GM18858 (cell line): ENCODE measurements at regions not wholly inside any gene's neighbourhood (a gene's known extent, or its start where the extent isn't known, plus 50 kb on each side); places are given as distances from the start of the nearest gene placed in this dataset.
"Not testable (repeated sequence)": the region's sequence is repeated elsewhere in the genome, so short reads cannot be mapped to it uniquely, and the experiment has no call there.

Source experiments
- ATAC-seq: cut with Tn5 transposase; IDR thresholded peaks from one replicate; pipeline ENCODE4 v1.9.1; 2021; ENCODE audit not compliant: unreplicated experiment

DNA sequence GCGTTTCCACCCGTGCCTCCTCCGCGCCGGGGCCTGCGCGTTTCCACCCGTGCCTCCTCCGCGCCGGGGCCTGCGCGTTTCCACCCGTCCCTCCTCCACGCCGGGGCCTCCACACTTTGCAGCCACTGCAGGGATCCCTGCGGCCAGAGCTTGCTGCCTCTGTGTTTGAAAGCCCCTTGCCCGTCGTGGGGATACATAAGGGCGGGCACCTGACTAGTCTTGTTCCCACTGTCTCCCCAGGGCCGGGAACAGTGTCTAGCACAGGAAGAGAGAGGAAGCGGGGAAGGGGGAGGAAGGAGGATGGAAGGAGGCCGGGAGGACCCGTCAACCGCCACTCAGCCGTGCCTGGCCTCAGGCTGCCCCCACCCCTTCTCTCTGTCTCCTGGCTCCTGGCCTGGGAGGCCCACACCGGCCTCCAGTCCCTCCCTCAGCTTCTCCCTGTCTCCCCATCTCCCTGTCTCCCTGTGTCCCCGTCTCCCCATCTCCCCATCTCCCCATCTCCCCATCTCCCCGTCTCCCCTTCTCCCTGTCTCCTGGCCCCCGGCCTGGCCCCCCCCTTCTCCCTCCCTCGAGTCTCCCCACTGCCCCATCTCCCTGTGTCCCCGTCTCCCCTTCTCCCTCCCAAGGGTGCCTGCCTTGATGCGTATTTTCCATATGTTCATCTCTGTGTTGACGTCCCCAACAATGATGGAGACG is 155.6 kb upstream of the ZNF469 start:
- ATAC-seq = not testable (repeated sequence)

DNA sequence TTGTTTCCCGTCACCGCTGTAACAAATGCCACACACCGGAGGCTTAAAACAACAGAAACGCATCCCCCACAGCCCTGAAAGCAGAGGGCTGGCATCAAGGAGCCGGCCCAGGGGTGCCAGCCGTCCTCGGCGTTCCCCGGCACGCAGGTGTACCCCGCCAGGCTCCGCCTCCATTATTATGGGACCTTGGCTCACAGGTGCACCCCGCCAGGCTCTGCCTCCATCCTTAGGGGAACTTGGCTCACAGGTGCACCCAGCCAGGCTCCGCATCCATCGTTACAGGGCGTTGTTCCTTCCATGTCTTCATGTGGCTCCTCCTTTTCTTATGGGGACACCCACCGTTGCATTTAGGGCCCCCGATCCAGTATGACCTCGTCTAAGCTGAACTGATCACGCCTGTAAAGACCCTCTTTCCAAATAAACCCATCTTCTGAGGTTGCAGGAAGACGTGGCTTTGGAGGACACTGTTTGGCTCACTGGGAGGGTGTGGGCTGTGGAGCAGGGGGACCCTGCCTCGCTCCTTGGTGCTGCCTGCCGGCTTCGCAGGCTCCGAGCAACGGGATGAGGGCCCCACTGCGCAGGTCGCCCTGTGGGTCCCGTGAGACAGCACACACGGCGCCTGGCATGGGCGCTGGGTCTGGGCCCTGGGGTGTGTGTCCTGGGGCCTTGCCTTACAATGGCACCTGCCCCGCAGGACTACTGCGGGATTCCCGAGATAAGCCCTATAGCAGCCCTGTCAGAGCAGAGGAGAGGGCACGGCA is 154.9 kb upstream of the ZNF469 start:
- ATAC-seq = not testable (repeated sequence)

- not testable (repeated sequence) for ATAC-seq
Measured at GRCh38 chr16:88228751-88229150, 154.0 kb upstream of the ZNF469 start.

DNA sequence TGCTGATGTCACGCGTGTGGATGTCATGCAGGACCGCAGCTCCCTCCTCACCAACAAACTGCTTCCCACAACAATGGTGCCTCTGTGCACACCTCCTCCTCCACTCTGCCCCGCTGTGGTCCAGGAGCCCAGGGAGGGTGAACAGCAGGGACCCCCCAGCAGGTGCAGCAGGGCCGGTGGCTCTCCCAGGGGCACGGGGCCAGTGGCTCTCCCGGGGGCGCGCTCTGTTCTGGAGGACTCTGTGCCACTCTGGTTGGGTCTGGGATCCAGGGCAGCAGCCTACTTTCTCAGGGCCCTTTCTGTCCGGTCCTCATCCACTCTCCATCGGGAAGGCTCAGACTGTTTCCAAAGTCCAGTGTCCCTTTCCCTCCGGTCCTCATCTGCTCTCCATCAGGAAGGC is 153.0 kb upstream of the ZNF469 start:
- ATAC-seq = not testable (repeated sequence)

DNA sequence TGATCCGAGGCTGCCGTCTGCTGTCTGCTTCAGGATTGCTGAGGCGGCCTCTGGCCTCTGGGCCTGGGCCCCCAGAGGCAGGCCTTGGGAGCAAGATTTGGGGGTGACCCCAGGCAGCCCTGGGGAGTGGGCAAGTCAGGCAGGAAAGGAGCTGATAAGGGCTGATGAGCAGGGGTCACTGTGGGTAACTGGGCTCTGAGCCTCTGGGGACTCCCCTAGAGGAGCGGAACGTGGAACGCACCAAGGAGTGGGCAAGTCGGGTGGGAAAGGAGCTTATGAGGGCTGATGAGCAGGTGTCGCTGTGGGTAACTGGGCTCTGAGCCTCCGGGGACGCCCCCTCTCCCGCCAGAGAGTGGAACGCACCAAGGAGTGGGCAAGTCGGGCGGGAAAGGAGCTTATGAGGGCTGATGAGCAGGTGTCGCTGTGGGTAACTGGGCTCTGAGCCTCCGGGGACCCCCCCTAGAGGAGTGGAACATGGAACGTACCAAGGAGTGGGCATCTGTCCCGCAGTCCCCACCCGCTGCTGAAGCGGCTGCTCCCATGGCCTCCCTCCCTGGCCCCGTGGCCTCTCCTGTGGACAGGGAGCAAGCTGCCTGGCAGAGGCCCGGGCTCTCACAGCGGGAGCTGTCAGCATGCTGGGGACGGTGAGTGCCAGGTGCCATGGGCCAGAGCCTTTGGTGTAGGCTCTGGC is 152.3 kb upstream of the ZNF469 start:
- not testable (repeated sequence) for ATAC-seq

- not testable (repeated sequence) for ATAC-seq
Measured at GRCh38 chr16:88230967-88231615, 151.7 kb upstream of the ZNF469 start.

DNA sequence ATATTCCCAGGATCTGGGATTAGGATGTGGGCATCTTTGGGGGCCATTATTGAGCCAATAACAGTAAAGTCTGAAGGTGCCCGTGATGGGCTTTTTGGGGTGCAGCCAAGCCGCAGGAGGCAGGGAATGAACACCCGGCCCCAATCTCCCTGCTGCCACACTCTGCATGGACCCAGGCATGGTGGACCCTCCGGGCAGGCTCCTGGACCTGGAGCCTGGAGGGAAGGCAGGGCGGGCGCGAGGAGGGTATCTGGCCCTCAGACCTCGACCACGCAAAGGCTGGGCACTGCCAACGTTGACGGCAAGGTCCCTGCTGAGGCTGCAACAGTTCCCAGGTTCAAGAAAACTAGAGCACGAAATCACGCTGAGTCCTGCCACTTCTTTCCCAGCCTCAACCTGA is 150.9 kb upstream of the ZNF469 start:
- ATAC-seq = not testable (repeated sequence)

- ATAC-seq = not testable (repeated sequence)
Measured at GRCh38 chr16:88232401-88233258, 150.1 kb upstream of the ZNF469 start.

DNA sequence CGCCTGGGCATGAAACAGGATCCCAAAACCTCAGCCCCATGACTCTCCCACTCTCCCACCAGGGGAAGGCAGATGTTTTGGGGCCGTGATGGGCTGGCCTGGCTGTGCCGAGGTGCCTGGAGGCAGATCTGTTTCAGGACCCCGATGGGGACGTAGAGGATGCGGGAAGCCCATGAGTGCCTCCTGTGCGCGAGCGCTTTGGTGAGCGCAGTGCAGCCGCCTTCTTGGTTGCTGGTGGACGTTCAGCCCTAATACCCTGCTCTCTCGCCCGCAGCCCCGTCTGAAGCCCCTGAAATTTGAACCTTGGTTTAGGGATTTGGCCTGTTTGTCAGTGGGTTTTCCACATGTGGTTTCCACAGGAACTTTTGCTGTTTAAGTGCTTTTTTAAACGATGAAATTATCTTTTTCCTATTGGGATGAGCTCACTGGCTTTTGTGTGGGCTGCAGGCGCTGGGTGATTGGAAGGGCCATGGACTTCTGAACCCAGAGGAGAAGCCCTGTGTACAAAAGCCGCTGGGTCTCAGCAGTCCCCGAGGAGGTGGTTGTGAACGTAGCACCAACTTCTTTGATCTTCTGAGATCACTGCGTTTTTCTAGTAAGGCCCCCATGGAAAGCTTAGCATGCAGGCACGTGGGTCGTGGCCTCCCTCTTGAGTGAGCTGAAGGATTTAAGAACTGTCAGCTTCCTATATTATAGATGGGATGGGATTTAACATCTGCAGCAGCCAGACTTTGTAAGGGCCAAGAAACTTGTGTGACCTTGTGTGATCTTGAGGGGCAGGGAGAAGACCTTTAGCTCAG is 148.9 kb upstream of the ZNF469 start:
- not testable (repeated sequence) for ATAC-seq

GRCh38 chr16:88234421-88235271 is 148.1 kb upstream of the ZNF469 start:
- ATAC-seq = not testable (repeated sequence)

GRCh38 chr16:88235691-88236090 is 147.1 kb upstream of the ZNF469 start:
- ATAC-seq = not testable (repeated sequence)

DNA sequence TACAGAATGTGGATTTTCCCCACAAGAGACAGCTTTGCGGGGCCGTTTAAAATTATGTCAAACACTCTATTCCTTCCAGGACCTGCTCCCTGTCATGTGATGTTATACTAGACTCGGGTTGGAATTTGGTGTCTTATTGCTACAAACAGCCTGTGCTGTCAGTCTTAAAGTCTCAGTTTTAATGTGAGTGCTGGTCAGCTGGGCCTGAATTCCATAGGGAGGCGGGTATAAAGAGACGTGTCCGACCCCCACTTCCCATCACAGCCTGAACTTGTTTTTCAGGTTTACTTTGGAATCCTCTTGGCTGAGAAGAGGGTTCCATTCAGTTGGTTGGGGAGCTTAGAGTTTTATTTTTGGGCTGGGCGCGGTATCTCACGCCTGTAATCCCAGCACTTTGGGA is 146.5 kb upstream of the ZNF469 start:
- not testable (repeated sequence) for ATAC-seq

- ATAC-seq = not testable (repeated sequence)
Measured at GRCh38 chr16:88237314-88237713, 145.4 kb upstream of the ZNF469 start.

DNA sequence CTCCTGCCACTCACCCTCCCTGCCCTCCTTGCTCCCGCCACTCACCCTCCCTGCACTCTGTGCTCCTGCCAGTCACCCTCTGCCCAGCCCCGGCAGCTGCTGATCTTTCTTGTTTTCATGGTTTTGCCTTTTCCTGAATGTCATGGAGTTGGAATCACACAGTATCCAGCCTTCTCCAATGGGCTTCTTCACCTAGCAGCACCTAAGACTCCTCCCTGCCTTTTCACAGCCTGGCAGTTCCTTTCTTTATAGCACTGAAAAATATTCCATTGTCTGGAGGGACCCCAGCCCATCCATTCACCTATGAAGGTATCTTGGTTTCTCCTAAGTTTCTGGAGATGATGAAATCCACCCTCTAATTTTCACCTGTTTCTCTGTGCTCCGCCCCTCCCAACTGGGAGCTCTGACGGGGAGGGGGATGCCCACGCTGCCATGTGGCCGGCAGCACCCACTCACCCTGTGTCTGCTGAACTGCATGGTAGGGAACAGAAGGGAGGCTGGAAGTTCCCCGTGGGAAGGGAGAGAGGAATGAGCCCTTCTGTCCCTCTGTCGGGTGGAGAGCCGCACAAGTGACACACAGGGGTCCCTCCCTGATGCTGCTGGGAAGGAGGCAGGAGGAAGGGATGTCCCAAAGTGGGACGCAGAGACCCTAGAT is 144.9 kb upstream of the ZNF469 start:
- ATAC-seq = not testable (repeated sequence)

- ATAC-seq = not testable (repeated sequence)
Measured at GRCh38 chr16:88238732-88239274, 144.0 kb upstream of the ZNF469 start.

DNA sequence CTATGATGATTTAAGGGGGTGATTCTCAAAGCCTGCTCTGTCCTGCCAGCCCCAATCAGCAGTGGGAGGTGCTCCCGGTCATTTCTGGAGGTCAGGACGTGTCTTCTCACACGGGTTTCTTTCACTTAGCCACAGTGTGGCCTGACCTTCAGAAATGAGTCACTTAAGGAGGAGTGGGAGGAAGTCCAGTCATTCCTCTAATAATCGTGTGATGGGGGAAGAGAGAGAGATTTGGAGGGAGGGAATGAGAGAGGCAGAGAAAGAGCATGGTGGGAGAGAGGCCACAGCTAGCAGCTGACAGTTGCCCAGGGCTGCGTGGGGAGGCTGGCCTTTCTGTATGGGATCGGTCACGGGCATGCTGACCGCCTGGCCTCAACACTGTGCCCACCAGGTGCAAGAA is 142.6 kb upstream of the ZNF469 start:
- not testable (repeated sequence) for ATAC-seq

GRCh38 chr16:88240776-88241175 is 142.0 kb upstream of the ZNF469 start:
- ATAC-seq = not testable (repeated sequence)
